Breast epithelium (tissue), 4 donors: ENCODE measurements at regions not wholly inside any gene's neighbourhood (a gene's known extent, or its start where the extent isn't known, plus 50 kb on each side); places are given as distances from the start of the nearest gene placed in this dataset.

Source experiments
- DNase-seq, 2 donors: peaks; one replicate each; pipeline ENCODE4 v3.0.0-alpha.2; 2019; ENCODE audit warnings: low spot score in 2 of 2
- H3K27ac ChIP-seq, 2 donors: fragments of 200-600 bp; sonication (generic) in 1 of 2; one replicate each; pipeline ENCODE4 v1.5.1; 2016 to 2019; ENCODE audit warnings: mild to moderate bottlenecking in 1 of 2
- H3K27me3 ChIP-seq, 2 donors: fragments of 200-600 bp; sonication (generic) in 1 of 2; one replicate each; pipeline versions ENCODE4 v1.5.1 to v1.6.0; 2017 to 2019; ENCODE audit warnings: control low read depth in 1 of 2, mild to moderate bottlenecking in 1 of 2
- H3K36me3 ChIP-seq: fragments of 200-600 bp; one replicate; pipeline ENCODE4 v1.5.1; 2019
- H3K4me1 ChIP-seq, 2 donors: fragments of 200-600 bp; sonication (generic); one replicate each; pipeline ENCODE4 v1.5.1; 2016 to 2019; ENCODE audit warnings: control low read depth in 1 of 2
- H3K4me3 ChIP-seq, 3 donors: fragments of 200-600 bp; sonication (generic); 1 replicate in 2 of 3; 2 replicates in 1 of 3; pipeline ENCODE4 v1.5.1; 2016 to 2019; ENCODE audit warnings: mild to moderate bottlenecking in 3 of 3, moderate library complexity in 2 of 3
- H3K9me3 ChIP-seq, 2 donors: fragments of 200-600 bp; sonication (generic) in 1 of 2; one replicate each; pipeline ENCODE4 v1.5.1; 2016 to 2019; ENCODE audit warnings: control low read depth in 1 of 2
- CTCF ChIP-seq, 3 donors: fragments of 450-650 bp; IDR thresholded peaks; one replicate each; pipeline ENCODE4 v1.5.1; 2016 to 2017; ENCODE audit warnings: antibody characterized with exemption in 3 of 3, mild to moderate bottlenecking in 3 of 3, moderate library complexity in 3 of 3
- POLR2A ChIP-seq: fragments of 450-650 bp; IDR thresholded peaks from one replicate; pipeline ENCODE4 v1.6.1; 2016; ENCODE audit warnings: antibody characterized with exemption, mild to moderate bottlenecking, moderate library complexity
- POLR2AphosphoS5 ChIP-seq, 3 donors: sonication (generic); formaldehyde crosslinking; IDR thresholded peaks; one replicate each; pipeline ENCODE4 v1.6.1; 2017; ENCODE audit warnings: antibody characterized with exemption in 3 of 3
- intact Hi-C: fragments of 100-400 bp; cut with DNase I; formaldehyde crosslinking; loops from one replicate; pipeline ENCODE4 v1.15.1; 2023; ENCODE audit warnings: low total_unique reads

- Histone ChIP-seq H3K27me3 (no peaks in the 10 kb centered on the region), H3K4me3 (no peak overlapping the region), H3K9me3 (no peaks in the 10 kb centered on the region), H3K27ac (no peak overlapping the region), H3K36me3 (no peaks in the 10 kb centered on the region), H3K4me1 (no peaks in the 10 kb centered on the region)
- DNase-seq: no peak
- intact Hi-C loops: no loop called here
- no peak for TF ChIP-seq POLR2A
- TF ChIP-seq POLR2AphosphoS5 (IDR thresholded peaks at IDR 0.05): no peak
- no peak for TF ChIP-seq CTCF (IDR thresholded peaks at IDR 0.05)
Observed at GRCh38 chr4:54371173-54371572, 142.1 kb downstream of the PDGFRA start.

GRCh38 chr4:54372951-54373350, 143.9 kb downstream of the PDGFRA start:
- intact Hi-C loops: no loop called here
- DNase-seq: no peak
- H3K27me3 ChIP-seq: no peaks in the 10 kb centered on the region
- H3K36me3 ChIP-seq: no peaks in the 10 kb centered on the region
- H3K4me3 ChIP-seq: no peak overlapping the region
- TF ChIP-seq POLR2AphosphoS5 (IDR thresholded peaks at IDR 0.05) (no peak), CTCF (IDR thresholded peaks at IDR 0.05) (no peak), POLR2A (no peak)
- no peak overlapping the region for H3K27ac ChIP-seq
- H3K4me1 ChIP-seq: no peaks in the 10 kb centered on the region
- H3K9me3 ChIP-seq: no peaks in the 10 kb centered on the region

GRCh38 chr4:54373718-54374210, 144.7 kb downstream of the PDGFRA start:
- Histone ChIP-seq H3K9me3 (no peaks in the 10 kb centered on the region), H3K4me1 (no peaks in the 10 kb centered on the region), H3K27ac (no peak overlapping the region), H3K36me3 (no peaks in the 10 kb centered on the region), H3K4me3 (no peak overlapping the region), H3K27me3 (no peaks in the 10 kb centered on the region)
- DNase-seq: no peak
- intact Hi-C loops: no loop called here
- TF ChIP-seq POLR2A (no peak), CTCF (IDR thresholded peaks at IDR 0.05) (no peak), POLR2AphosphoS5 (IDR thresholded peaks at IDR 0.05) (no peak)

GRCh38 chr4:54378461-54378860, 149.4 kb downstream of the PDGFRA start:
- TF ChIP-seq CTCF (IDR thresholded peaks at IDR 0.05) (no peak), POLR2A (no peak), POLR2AphosphoS5 (IDR thresholded peaks at IDR 0.05) (no peak)
- DNase-seq: no peak

GRCh38 chr4:54384152-54384551, 155.1 kb downstream of the PDGFRA start:
- Histone ChIP-seq H3K27ac (no peak overlapping the region), H3K4me3 (no peak overlapping the region), H3K36me3 (no peaks in the 10 kb centered on the region), H3K9me3 (no peaks in the 10 kb centered on the region), H3K27me3 (no peaks in the 10 kb centered on the region), H3K4me1 (no peaks in the 10 kb centered on the region)
- no peak for DNase-seq
- TF ChIP-seq POLR2AphosphoS5 (IDR thresholded peaks at IDR 0.05): no peak
- no peak for TF ChIP-seq POLR2A
- TF ChIP-seq CTCF (IDR thresholded peaks at IDR 0.05): no peak
- intact Hi-C loops: no loop called here

More at GRCh38 chr4:54378461-54378860, 149.4 kb downstream of the PDGFRA start:
- no peaks in the 10 kb centered on the region for H3K4me1 ChIP-seq
- H3K36me3 ChIP-seq: no peaks in the 10 kb centered on the region
- H3K4me3 ChIP-seq: no peak overlapping the region
- no peaks in the 10 kb centered on the region for H3K27me3 ChIP-seq
- H3K27ac ChIP-seq: no peak overlapping the region
- intact Hi-C loops: no loop called here
- H3K9me3 ChIP-seq: no peaks in the 10 kb centered on the region
